Esophagus muscularis mucosa (tissue), 3 donors: ENCODE measurements at regions not wholly inside any gene's neighbourhood (a gene's known extent, or its start where the extent isn't known, plus 50 kb on each side); places are given as distances from the start of the nearest gene placed in this dataset.

ENCODE experiments used
- CTCF ChIP-seq, 3 experiments: fragments of 200-600 bp in 2 of 3; fragments of 450-650 bp in 1 of 3; sonication (generic) in 2 of 3; IDR thresholded peaks; one replicate each; pipeline ENCODE4 v1.5.1; 2017 to 2019; ENCODE audit warnings: antibody characterized with exemption in 3 of 3, mild to moderate bottlenecking in 2 of 3, moderate library complexity in 1 of 3
- POLR2A ChIP-seq: fragments of 450-650 bp; IDR thresholded peaks from one replicate; pipeline ENCODE4 v1.6.1; 2017; ENCODE audit warnings: antibody characterized with exemption, moderate library complexity, mild to moderate bottlenecking, low read depth

- no peak for TF ChIP-seq CTCF (IDR thresholded peaks at IDR 0.05)
- no peak for TF ChIP-seq POLR2A
Measured at GRCh38 chr20:39225978-39226377, 263.8 kb downstream of the DHX35 start.
